ENCODE measurements at regions not wholly inside any gene's neighbourhood (a gene's known extent, or its start where the extent isn't known, plus 50 kb on each side); places are given as distances from the start of the nearest gene placed in this dataset.

DNA sequence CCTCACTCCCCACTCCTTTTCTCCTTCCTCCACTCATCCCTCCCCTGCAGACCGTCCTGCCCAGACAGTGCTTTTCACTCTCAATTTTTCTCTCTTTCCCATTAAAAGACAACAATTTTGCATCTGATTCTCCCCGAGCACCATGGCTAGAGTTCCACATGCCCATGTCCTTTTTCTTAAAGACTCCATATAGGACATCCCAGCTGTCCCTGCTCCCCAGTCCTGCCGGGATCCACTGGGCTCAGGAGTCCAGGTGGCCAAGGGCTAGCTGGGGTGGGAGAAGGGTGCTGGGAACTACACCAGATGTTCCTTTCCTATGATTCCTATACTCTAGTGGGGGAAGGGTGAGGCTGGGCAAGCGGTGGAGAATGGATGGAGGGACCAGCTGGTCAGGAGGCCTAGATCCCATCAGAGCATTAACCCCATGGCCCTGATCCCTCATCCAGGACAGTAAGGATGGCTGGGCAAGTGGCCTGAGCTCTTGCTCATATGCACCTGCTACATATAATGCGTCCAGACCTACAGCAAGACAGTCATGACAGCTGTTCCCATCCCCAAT is 52.8 kb upstream of the RMDN2 start:
- no peak for TF ChIP-seq POLR2A (IDR thresholded peaks at IDR 0.05)
- TF ChIP-seq, protein P1, sequence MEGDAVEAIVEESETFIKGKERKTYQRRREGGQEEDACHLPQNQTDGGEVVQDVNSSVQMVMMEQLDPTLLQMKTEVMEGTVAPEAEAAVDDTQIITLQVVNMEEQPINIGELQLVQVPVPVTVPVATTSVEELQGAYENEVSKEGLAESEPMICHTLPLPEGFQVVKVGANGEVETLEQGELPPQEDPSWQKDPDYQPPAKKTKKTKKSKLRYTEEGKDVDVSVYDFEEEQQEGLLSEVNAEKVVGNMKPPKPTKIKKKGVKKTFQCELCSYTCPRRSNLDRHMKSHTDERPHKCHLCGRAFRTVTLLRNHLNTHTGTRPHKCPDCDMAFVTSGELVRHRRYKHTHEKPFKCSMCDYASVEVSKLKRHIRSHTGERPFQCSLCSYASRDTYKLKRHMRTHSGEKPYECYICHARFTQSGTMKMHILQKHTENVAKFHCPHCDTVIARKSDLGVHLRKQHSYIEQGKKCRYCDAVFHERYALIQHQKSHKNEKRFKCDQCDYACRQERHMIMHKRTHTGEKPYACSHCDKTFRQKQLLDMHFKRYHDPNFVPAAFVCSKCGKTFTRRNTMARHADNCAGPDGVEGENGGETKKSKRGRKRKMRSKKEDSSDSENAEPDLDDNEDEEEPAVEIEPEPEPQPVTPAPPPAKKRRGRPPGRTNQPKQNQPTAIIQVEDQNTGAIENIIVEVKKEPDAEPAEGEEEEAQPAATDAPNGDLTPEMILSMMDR (IDR thresholded peaks at IDR 0.05) = no peak
